Breast epithelium (tissue), 4 donors: ENCODE measurements at regions not wholly inside any gene's neighbourhood (a gene's known extent, or its start where the extent isn't known, plus 50 kb on each side); places are given as distances from the start of the nearest gene placed in this dataset.

Source experiments
- DNase-seq, 2 donors: peaks; one replicate each; pipeline ENCODE4 v3.0.0-alpha.2; 2019; ENCODE audit warnings: low spot score in 2 of 2
- H3K27ac ChIP-seq, 2 donors: fragments of 200-600 bp; sonication (generic) in 1 of 2; one replicate each; pipeline ENCODE4 v1.5.1; 2016 to 2019; ENCODE audit warnings: mild to moderate bottlenecking in 1 of 2
- H3K27me3 ChIP-seq, 2 donors: fragments of 200-600 bp; sonication (generic) in 1 of 2; one replicate each; pipeline versions ENCODE4 v1.5.1 to v1.6.0; 2017 to 2019; ENCODE audit warnings: control low read depth in 1 of 2, mild to moderate bottlenecking in 1 of 2
- H3K36me3 ChIP-seq: fragments of 200-600 bp; one replicate; pipeline ENCODE4 v1.5.1; 2019
- H3K4me1 ChIP-seq, 2 donors: fragments of 200-600 bp; sonication (generic); one replicate each; pipeline ENCODE4 v1.5.1; 2016 to 2019; ENCODE audit warnings: control low read depth in 1 of 2
- H3K4me3 ChIP-seq, 3 donors: fragments of 200-600 bp; sonication (generic); 1 replicate in 2 of 3; 2 replicates in 1 of 3; pipeline ENCODE4 v1.5.1; 2016 to 2019; ENCODE audit warnings: mild to moderate bottlenecking in 3 of 3, moderate library complexity in 2 of 3
- H3K9me3 ChIP-seq, 2 donors: fragments of 200-600 bp; sonication (generic) in 1 of 2; one replicate each; pipeline ENCODE4 v1.5.1; 2016 to 2019; ENCODE audit warnings: control low read depth in 1 of 2
- CTCF ChIP-seq, 3 donors: fragments of 450-650 bp; IDR thresholded peaks; one replicate each; pipeline ENCODE4 v1.5.1; 2016 to 2017; ENCODE audit warnings: antibody characterized with exemption in 3 of 3, mild to moderate bottlenecking in 3 of 3, moderate library complexity in 3 of 3
- POLR2A ChIP-seq: fragments of 450-650 bp; IDR thresholded peaks from one replicate; pipeline ENCODE4 v1.6.1; 2016; ENCODE audit warnings: antibody characterized with exemption, mild to moderate bottlenecking, moderate library complexity
- POLR2AphosphoS5 ChIP-seq, 3 donors: sonication (generic); formaldehyde crosslinking; IDR thresholded peaks; one replicate each; pipeline ENCODE4 v1.6.1; 2017; ENCODE audit warnings: antibody characterized with exemption in 3 of 3
- intact Hi-C: fragments of 100-400 bp; cut with DNase I; formaldehyde crosslinking; loops from one replicate; pipeline ENCODE4 v1.15.1; 2023; ENCODE audit warnings: low total_unique reads

- no peak for DNase-seq
- no peaks in the 10 kb centered on the region for H3K9me3 ChIP-seq
- no peaks in the 10 kb centered on the region for H3K36me3 ChIP-seq
- peak overlapping the region in 1 of 2 donors; percentile 48 for H3K27ac ChIP-seq
- H3K4me1 ChIP-seq = no peaks in the 10 kb centered on the region
- intact Hi-C loops = no loop called here
- TF ChIP-seq POLR2AphosphoS5 (IDR thresholded peaks at IDR 0.05) = no peak
- no peak for TF ChIP-seq CTCF (IDR thresholded peaks at IDR 0.05)
- no peak for TF ChIP-seq POLR2A
- H3K4me3 ChIP-seq = no peak overlapping the region
- H3K27me3 ChIP-seq = no peaks in the 10 kb centered on the region
Measured at GRCh38 chr12:25855716-25856115, 102.8 kb upstream of the RASSF8 start.

DNA sequence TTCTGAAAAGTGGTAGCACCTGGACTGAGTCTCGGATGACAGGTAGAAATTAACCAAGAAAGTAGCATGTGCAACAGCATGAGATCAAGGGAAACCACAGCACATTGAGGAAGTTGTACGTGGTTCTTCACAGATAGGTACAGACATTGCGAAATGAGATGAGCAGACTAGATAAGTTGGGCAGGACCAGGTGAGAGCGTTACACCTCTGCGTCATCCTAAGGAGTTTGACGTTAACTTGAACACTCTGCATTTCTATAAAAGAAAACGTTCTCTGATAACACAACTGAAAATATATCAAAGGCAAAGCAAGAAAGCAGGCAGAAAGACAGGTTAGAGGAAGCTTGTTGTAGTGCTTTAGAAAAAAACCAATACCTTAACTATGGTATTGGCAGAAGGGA, 98.5 kb upstream of the RASSF8 start:
- DNase-seq = no peak
- Histone ChIP-seq H3K4me1 (no peaks in the 10 kb centered on the region), H3K9me3 (no peaks in the 10 kb centered on the region), H3K4me3 (no peak overlapping the region), H3K27ac (no peak overlapping the region), H3K27me3 (no peaks in the 10 kb centered on the region), H3K36me3 (no peaks in the 10 kb centered on the region)
- no peak for TF ChIP-seq POLR2A
- TF ChIP-seq POLR2AphosphoS5 (IDR thresholded peaks at IDR 0.05) = no peak
- TF ChIP-seq CTCF (IDR thresholded peaks at IDR 0.05) = no peak
- intact Hi-C loops = no loop called here

- H3K4me3 ChIP-seq = no peak overlapping the region
- DNase-seq = no peak
- H3K9me3 ChIP-seq = no peaks in the 10 kb centered on the region
- intact Hi-C loops = no loop called here
- H3K27me3 ChIP-seq = no peaks in the 10 kb centered on the region
- TF ChIP-seq CTCF (IDR thresholded peaks at IDR 0.05) = no peak
- TF ChIP-seq POLR2AphosphoS5 (IDR thresholded peaks at IDR 0.05) = no peak
- no peak for TF ChIP-seq POLR2A
- no peaks in the 10 kb centered on the region for H3K36me3 ChIP-seq
- H3K4me1 ChIP-seq = no peaks in the 10 kb centered on the region
- H3K27ac ChIP-seq = no peak overlapping the region
Measured at GRCh38 chr12:25861226-25861625, 97.3 kb upstream of the RASSF8 start.

GRCh38 chr12:25864306-25865276, 93.9 kb upstream of the RASSF8 start:
- Histone ChIP-seq H3K9me3 (no peaks in the 10 kb centered on the region), H3K27ac (no peak overlapping the region), H3K27me3 (no peaks in the 10 kb centered on the region), H3K4me1 (no peaks in the 10 kb centered on the region), H3K4me3 (no peak overlapping the region), H3K36me3 (no peaks in the 10 kb centered on the region)
- intact Hi-C loops = no loop called here
- no peak for TF ChIP-seq POLR2A
- no peak for TF ChIP-seq CTCF (IDR thresholded peaks at IDR 0.05)
- no peak for TF ChIP-seq POLR2AphosphoS5 (IDR thresholded peaks at IDR 0.05)
- no peak for DNase-seq

DNA sequence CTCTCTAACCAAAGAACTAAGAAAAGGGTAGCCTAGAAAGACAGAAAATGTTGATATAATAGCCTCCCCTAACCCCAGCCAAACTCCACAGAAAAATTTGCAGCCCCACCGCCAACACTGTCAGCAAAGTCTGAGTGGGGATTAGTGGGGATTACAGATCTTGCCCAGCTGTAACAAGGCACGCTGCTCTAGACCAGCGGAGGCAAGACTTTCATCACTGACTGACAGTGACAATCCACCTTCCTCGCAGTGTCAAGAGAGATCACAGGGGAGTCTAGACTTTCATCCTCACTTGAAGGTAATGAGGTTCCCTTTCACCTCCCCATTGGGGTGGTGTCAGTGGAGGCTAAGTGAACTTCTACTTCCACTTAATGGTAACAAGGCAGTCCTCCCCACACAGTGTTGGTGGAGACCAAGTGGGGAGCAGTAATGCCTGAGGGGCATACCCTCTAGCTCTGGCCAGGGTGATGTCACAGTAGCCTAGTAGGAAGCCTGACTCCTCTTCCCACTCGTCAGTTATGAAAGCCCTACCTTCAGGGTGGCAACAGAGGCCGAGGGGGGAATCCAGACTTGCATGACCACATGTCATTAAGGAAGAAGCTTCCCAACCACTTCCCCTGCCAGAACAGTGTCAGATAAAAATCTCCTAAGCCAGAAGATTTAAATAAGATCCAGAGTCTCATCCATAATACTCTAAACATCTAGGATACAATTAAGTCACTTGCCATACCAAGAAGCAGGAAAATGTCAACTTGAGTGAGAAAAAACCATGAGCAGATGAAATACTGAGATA, 91.7 kb upstream of the RASSF8 start:
- Histone ChIP-seq H3K27me3 (no peaks in the 10 kb centered on the region), H3K27ac (no peak overlapping the region), H3K9me3 (no peaks in the 10 kb centered on the region), H3K4me3 (no peak overlapping the region), H3K4me1 (no peaks in the 10 kb centered on the region), H3K36me3 (no peaks in the 10 kb centered on the region)
- no peak for DNase-seq
- TF ChIP-seq CTCF (IDR thresholded peaks at IDR 0.05) = no peak
- TF ChIP-seq POLR2A = no peak
- TF ChIP-seq POLR2AphosphoS5 (IDR thresholded peaks at IDR 0.05) = no peak
- intact Hi-C loops = no loop called here
